RCC 7860 (cell line): ENCODE measurements at regions not wholly inside any gene's neighbourhood (a gene's known extent, or its start where the extent isn't known, plus 50 kb on each side); places are given as distances from the start of the nearest gene placed in this dataset.
A peak's percentile ranks its signal among the peaks of the same experiment; 100 is the strongest.

Source experiments
- DNase-seq: peaks from one replicate; pipeline ENCODE4 v3.0.0-alpha.2; 2015; ENCODE audit warnings: low spot score
- FAIRE-seq: peaks from 2 replicates; lab custom pipeline; 2012; peaks lifted over from hg19 to GRCh38; lab: Jason Lieb, UNC

DNA sequence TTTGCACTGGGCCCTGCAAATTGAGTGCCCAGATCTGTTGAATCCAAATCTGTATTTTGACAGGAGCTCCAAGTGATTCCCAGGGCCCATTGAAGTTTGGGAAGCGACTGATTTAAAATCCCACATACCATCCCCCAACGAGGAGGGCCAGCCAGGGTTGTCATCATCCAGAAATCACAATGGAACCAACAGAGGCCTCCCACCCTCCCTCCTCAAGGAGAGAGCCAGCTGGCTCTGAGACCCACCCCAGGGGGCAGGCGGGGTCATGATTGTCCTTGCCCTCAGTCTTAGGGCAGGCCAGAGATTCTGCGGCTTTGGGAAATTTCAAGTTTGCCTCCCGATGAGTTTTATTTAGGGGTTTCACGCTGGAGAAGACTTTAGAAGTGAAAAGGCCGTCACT is 358.2 kb downstream of the MN1 start:
- FAIRE-seq, result no peak
- DNase-seq, result no peak

DNA sequence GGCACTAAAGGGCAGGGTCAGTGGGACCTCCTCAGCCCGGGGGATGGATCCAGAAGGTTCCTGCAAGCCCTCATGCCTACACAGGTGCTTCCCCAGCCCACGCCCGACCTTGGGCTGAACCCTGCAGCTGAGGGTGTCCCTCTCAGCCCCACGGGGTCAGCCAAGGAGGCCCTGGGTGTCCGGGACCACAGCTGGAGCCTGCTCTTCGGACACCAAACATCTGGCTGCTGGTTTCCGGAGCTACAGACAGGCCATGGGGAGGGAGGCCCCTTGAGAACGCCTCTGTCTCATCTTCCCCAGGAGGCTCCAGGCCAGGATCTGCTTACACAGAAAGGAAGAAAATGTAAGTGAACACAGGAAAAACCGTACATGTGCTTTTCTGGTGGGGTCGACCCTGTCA is 355.7 kb downstream of the MN1 start:
- FAIRE-seq, result no peak
- no peak for DNase-seq

DNA sequence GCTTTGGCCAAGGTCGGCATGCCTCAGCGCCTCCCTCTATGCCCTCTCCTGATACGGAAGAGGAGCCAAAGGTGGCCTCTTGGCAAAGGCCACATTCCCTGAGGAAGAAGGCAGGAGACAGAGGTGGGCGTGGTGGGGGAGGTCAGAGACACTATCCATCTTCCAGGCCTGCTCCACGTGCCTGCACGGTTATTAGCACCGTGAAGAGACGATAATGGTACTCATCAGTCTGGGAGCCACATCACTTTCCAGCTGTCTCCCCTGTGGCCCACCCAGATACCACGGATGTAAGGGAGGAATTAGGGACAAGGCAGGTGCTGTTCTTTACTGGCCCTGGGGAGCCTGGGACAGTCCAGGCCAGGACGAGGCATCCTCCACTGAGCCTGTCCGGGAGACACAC is 354.3 kb downstream of the MN1 start:
- DNase-seq, result no peak
- no peak for FAIRE-seq

DNA sequence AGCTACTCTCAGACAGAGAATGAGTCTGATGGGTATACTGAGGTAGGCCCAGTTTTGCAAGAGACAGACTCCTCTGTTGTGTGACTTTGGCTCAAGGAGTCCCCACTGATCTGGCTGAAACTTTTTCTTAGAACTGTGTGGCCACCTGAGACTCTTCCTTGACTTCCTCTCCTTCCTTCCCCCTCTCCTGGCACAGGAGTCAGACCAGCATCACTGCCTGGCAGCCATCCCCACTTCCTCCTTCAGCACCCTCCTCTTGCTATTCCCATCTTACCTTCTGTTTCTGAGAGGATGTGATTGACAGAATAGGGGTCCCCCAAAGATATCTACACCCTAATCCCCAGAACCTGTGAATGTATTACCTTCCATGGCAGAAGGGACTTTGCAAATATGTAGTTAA is 351.1 kb downstream of the MN1 start:
- DNase-seq (no peak), FAIRE-seq (no peak)

DNA sequence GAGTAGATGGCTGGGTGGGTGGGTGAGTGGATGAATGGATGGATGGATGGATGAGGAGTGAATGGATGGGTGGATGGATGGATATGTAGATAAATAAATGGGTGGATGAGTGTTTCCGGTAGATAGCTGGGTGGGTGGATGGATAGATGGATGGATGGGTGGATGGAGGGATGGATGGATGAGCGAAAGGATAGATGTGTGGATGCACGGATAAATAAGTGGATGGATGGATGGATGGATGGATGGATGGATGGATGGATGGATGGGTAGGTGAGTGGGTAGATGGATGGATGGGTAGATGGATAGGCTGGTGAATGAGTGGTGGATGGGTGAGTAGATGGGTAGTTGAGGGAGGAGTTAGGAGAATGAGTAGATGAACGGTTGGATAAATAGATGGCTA is 349.3 kb downstream of the MN1 start:
- FAIRE-seq (no peak), DNase-seq (no peak)

DNA sequence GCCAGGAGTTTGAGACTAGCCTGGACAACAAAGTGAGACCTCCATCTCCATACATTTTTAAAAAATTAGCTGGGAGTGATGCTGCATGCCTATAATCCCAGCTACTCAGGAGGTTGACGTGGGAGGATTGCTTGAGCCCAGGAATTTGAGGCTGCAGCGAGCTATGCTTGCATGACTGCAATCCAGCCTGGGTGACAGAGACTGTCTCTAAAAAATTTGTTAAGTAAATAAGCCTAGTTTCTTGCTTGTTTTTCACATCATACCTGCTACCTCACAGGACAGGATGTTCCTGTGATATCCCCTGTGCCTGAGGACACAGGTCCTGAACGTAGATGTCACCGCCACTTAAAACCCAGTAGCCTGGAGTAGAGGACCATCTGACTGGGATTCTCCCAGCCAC is 348.6 kb downstream of the MN1 start:
- DNase-seq (no peak), FAIRE-seq (no peak)

DNA sequence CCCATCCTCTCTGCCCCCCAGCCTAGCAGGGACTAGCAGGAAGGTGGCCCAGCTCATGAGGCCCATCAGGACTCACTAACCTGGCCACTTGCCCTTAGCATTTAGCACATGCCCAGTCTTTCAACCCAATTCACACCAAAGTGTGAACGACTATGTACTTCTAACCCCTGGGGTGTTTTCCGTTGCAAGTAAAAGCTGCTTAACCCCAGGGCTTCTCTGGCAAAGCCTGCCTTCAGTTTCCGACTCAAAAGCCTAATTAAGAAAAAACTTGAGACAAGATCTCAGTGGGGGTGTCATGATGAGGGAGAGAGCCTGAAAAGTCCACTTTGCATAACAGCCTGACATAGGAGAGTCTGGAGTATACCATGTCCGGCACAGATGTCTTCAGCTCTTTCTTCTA is 347.8 kb downstream of the MN1 start:
- FAIRE-seq, result no peak
- DNase-seq, result no peak

DNA sequence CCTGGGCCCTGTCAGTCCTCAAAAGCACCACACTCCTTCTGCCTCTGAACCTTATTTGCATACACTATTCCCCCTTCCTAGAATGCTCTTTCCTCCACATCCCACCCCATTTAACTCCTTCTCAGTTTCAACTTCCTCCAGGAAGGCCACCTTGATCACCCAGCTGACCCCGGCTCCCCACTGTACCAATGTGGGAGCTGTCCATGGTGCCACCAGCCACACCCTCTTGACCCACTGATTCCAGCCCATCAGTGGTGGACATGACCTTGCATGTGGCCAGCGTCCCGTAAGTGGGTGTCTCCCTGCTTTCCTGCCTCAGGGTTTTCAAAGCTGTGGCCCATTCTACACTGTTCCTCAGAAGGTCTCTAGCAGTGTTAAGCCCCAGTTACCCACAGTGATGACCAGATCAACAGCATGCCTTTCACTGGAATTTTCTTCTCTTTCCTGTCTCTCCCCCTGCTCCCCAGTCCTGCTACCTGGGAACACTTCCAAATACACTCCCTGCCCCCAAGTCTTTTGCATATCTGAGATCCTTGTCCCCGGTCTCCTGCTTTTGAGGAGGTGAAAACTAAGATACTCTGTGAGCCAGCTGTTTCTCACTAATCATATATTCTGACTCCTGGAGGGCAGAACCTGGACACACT is 346.6 kb downstream of the MN1 start:
- no peak for FAIRE-seq
- no peak for DNase-seq

DNA sequence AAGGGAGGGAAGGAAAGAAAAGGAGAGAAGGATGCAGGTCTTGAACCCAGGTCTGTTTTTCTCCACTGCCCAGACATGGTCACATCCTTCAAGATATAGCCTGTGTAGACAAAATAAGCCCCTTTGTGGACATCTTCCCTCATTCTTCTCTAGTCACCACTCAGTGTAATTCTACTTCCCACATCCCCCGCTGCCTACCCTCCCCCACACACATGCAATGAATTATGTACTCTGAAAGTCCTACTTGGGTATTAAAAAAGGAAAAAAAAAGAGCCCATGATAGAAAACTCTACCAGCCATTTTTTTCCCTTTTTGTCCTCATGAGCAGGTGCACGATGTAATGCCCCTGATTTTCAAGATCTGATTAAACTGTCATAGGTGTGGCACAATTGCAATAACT is 346.0 kb downstream of the MN1 start:
- DNase-seq (no peak), FAIRE-seq (no peak)

DNA sequence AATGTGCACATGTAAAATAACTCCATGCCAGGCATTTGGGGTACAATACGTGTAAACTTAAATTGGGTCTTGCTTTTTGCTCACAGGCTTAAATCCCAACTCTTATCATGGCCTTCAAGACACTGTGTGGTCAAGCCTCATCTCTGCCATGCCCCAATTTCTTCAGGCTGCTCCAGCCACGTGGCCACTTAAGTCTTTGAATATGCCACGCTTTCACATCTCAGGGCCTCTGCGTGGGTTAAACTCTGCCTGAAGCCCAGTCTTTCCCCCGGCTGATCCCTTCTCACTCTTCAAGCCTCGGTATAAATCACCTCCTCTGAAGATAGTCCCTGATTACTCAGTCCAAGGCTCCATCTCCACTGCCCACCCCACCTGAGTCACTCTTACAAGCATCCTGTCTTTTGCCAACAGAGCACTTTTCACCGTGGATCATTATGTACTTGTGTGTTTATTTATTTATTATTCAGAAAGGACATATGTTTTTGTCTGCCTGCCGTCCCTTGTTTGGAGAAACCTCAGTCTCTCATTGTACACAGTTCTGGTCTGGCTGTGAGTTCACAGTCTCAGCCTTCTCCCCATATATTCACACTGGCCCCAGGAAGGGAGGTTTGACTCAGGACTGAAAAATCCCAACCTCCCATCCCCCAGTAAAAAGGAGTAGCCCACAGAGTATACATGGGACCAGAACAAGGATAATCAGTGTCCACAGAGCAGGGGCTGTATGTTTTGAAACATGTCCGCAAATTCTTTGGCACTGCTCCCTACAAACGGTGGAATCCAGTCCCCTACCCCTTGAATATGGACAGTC is 344.7 kb downstream of the MN1 start:
- FAIRE-seq, result peak; percentile 86
- peak; percentile 88 for DNase-seq

DNA sequence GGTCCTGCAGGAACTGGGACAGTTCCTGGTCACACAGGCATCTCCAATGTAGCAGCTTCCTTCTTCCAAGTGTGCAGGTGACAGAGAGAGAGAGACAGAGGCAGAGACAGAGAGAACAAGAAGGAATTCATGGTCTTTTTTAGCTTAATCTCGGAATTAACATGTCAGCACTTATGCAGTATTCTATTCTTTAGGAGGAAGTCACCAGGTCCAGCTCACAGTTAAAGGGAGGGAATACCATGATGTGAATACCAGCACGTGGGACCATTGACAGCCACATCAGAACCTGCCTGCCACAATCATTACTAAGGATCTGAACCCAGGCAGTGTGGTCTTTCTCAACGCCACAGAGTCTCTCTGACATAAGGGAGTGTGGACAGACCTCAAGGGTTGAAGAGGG is 341.6 kb downstream of the MN1 start:
- DNase-seq (no peak), FAIRE-seq (no peak)

DNA sequence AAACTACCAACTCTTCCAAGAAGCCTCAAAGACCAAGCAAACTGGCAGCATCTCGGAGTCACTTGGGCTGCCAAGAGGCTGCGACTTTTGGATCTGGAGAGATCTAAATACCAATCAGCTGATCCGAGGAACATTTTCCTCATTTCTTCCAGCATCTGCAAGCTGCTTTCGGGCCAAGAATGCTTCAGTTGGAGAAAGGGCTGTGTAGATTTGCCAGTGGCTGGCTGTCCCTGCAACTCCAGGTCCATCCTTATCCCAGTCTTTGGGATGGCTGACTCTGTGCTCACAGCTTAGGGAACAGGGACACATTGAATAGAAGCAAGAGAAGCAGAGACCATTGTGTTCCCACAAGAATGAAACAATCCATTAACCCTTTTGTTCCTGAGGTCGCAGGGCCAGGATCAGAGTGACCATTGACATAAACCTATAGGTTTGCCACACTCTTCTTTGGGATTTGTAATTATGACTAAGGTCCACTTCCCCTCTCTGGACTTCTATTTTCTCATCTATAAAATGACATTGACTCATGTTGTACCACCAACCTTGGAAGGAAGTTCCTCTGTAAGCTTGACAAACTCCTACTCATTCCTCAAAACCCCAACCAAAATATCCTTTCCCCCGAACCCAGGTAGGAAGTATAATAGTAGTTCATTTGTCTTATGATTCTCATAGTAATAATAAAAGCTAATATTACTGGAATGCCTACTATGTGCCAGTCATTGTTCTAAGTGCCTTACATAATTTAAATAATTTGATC is 340.8 kb downstream of the MN1 start:
- FAIRE-seq, result peak; percentile 68
- DNase-seq, result peak; percentile 66

DNA sequence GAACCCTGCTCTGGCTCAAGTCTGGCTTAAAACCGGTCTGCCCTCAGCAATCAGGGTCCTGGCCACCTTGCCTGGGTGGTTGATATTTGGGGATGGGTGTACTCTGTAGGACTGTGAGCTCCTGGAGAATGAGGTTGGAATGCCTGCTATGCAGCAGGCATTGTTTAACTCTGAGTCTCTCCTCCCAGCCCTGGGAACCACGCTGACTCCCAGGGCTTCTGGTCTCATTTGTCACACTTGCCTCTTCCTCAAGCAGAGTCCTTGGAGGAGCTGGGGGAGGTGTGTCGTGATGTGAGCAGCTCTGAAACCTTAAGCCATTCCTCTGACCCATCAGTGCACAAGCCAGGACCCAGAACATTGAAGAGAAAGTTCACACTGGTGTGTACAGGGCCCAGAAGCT is 340.1 kb downstream of the MN1 start:
- peak; percentile 93 for DNase-seq
- FAIRE-seq, result peak; percentile 84

DNA sequence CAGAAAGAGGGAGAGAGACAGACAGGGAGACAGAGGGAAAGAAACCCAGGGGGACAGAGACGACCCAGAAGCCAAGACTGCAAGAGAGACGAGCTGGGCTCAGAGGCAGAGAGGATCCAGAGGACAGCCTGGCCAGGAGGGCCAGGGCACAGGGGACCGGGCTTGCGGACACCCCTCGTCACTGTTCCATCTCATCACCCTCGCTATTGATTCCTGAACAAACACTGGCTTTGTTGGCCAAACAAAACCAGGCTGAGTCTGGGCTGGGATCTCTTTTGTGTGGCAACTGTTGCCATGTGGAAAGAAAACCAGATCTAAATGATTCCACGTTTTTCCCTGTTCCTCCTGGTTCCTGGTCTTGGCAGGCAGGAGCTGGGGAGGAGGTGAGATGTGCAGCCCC is 339.4 kb downstream of the MN1 start:
- no peak for DNase-seq
- FAIRE-seq, result no peak

DNA sequence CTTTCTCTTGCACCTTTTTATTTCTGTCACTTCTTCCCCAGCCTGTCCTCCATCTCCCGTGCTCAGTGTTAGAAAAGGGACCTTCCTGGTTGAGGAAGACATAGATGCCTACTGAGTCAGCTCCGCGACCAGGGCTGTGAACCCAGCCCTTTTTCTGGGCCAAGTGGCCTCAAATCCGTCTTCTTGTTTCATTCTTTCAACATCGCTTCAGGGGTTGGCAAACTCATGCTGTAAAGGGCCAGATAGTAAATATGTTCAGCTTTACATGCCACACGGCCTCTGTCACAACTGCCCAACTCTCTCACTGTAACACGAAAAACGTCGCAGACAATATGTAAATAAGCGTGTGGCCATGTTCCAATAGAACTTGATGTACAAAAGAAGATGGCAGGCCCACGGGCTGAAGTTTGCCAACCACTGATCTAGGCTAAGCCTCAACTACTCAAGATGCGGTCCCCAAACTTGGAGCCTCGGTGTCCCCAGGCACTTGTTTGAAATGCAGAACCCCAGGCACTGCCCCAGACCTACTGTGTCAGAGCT is 338.4 kb downstream of the MN1 start:
- DNase-seq (no peak), FAIRE-seq (no peak)

DNA sequence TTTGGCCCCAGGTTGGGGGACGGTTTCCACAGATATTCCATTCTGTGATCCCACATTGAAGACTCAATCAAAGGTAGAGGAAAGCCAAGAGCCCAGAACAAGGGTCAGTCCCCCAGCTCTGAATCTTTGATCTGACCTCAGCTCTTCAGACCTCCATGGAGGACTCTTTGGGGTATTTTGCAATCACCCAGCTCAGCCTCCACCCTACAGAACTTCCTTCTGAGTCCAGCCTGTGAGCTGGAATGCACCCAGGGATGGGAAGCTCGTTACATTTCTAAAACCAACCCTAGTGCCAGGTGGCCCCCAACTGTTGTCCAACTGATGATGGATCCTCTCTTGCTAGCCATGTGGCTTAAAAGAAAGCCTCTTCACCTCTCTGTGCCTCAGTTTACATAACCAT is 335.3 kb downstream of the MN1 start:
- DNase-seq, result no peak
- FAIRE-seq, result no peak

DNA sequence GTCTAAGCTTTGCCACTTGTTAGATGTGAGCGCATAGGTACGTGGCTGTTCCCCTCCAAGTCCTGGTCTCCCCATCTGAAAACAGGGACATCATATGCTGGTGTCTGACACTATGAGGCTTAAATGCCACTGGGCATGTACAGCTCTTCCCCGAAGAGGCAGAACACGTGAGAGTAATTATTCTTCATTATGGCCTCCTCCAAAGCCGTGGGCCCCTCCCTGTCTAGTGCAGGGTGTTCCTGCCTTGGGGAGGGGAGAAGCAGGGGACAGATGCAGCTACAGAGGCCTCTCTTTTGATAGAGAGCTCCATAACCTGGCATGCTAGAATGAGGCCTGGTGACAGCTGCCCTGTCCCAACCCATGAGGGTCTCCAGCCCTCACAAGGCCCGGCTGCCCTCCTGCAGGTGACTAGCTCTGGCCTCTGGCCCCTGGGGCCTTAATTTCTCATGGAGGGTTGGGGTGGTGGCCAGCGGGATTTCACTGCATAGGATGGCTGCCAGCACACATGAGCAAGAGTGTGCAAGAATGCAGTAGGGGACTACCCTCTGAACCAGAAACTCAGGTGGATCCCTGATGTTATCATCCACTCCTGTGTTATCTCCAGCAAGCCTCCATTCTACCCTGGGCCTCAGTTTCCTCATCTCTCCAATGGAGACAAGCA is 334.6 kb downstream of the MN1 start:
- no peak for DNase-seq
- no peak for FAIRE-seq

DNA sequence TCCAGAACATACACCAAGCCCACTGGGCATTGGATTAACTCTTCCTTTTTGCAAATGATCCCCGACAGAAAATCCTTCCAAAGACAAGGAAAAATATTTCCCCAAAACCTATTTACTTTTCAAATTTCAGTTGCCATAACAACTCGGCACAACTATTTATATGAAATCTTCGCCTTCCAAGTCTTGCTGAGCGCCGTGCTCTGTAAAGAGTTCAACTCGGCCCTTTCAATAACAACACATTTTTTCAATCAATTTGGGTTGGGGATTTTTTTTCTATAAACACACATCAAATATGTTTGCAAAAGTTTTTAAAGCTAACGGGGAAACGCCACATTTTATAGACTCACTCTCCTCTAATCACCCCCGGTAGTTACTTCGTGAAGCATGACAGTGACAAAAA is 333.8 kb downstream of the MN1 start:
- FAIRE-seq, result no peak
- DNase-seq, result no peak

DNA sequence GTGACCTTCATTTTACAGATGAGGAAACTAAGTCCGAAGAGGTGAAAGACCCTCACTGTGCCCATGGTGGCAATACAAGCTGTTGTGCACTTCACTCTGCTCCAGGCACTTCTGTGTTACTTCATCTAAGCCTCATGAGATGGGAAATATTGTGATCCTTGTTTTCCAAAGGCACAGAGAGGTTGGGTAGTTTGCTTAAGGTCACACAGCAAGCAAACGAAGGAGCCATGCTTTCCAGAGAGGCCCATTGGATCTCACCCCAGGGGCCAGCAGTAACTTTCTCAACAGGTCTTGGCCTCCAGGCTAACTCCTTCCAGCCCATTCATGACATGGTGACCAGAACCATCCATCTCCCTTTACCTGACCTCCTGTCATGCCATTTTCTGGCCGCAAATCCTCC is 332.8 kb downstream of the MN1 start:
- FAIRE-seq, result no peak
- DNase-seq, result no peak

DNA sequence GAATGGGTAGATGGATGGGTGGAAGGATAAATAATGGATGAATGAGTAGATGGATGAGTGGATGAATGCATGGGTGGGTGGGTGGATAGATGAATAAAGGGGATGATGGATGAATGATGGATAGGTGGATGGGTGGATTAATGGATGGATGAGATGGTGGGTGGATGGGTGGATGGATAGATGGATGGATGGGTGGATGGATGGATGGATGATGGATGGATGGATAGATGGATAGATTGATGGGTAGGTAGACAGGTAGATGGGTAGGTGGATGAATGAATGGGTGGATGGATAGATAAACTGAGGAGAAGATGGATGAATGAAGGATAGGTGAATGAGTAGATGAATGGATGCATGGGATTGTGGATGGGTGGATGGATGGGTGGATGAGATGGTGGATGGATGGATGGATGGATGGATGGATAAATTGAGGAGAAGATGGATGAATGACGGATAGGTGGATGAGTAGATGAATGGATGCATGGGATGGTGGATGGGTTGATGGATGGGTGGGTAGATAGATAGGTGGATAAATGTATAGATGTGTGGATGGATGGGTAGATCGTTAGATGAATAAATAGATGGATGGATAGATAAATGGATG is 331.3 kb downstream of the MN1 start:
- no peak for DNase-seq
- FAIRE-seq, result no peak

DNA sequence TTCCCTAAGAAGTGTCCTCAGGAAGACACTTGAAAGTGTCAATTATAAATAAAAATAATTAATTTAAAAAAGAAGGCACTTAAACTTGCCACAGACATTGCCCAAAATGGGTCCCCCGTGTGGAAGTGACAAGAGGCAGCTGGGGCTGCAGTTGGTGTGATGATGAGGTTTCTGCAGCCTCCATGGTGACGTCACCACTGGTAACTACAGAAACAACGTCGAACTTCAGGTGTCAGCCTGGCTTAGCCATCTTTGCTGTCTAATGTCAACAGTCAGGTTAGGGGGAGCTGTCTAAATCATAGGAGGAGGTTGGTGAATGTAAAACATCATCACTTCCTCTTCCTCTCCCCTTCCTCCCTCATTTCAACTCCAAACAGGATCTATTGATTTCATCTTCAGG is 328.6 kb downstream of the MN1 start:
- DNase-seq, result peak; percentile 22
- no peak for FAIRE-seq
